ENCODE measurements at regions not wholly inside any gene's neighbourhood (a gene's known extent, or its start where the extent isn't known, plus 50 kb on each side); places are given as distances from the start of the nearest gene placed in this dataset.
"Not testable (repeated sequence)": the region's sequence is repeated elsewhere in the genome, so short reads cannot be mapped to it uniquely, and the experiment has no call there.

DNA sequence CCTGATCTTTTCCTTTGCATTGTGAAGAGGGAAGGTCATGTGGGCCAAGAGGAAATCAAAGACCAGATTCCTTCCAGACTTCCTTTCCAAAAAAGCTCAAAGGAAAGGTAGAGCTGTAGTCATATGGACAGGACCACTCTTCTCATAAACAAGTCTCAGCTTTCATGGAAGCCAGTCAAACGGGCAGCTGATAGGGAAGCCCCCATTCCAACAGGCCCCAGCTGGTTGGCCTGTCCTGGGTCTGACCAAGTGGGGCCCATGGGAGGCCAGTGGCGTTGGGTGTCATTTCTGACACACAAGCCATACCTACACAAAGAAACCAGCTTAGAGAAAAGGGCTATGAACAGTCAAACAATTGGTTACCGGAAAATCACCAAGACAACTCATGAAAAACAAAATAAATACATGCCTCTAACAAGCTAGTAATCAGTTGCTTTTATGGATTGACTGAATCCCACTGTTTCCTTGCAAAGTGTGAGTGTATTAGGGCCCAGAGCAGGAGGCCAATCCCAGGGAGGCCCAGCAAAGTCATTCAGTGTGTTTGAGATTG, 149.6 kb upstream of the MAMLD1 start:
- no peak overlapping the region for H3K9ac ChIP-seq (ENCODE audit: insufficient read depth in 1 of 2, low read length in 2 of 2)
- peaks cover 0 to 1% (median 0%) of the 10 kb centered on the region in 4 donors for H3K9me3 ChIP-seq (ENCODE audit: control insufficient read depth in 4 of 4, insufficient read depth in 3 of 4, low read length in 3 of 4)
- H3K27me3 ChIP-seq (ENCODE audit: control insufficient read depth in 3 of 3, insufficient read depth in 3 of 3, low read length in 2 of 3): peaks cover 0 to 2% (median 0%) of the 10 kb centered on the region in 3 donors
- H3K36me3 ChIP-seq (ENCODE audit: control insufficient read depth in 4 of 4, insufficient read depth in 4 of 4, low read length in 4 of 4): no peaks in the 10 kb centered on the region
- ATAC-seq (ENCODE audit: insufficient read depth, low FRiP score) (no peak), DNase-seq (peak in 2 of 3 donors; percentile 6 to 7)
- 57 to 67% methylated on average over 3 of the region's 3 CpGs for WGBS, 2 donors
- H3K4me3 ChIP-seq: no peak overlapping the region
- TF ChIP-seq, protein P1, sequence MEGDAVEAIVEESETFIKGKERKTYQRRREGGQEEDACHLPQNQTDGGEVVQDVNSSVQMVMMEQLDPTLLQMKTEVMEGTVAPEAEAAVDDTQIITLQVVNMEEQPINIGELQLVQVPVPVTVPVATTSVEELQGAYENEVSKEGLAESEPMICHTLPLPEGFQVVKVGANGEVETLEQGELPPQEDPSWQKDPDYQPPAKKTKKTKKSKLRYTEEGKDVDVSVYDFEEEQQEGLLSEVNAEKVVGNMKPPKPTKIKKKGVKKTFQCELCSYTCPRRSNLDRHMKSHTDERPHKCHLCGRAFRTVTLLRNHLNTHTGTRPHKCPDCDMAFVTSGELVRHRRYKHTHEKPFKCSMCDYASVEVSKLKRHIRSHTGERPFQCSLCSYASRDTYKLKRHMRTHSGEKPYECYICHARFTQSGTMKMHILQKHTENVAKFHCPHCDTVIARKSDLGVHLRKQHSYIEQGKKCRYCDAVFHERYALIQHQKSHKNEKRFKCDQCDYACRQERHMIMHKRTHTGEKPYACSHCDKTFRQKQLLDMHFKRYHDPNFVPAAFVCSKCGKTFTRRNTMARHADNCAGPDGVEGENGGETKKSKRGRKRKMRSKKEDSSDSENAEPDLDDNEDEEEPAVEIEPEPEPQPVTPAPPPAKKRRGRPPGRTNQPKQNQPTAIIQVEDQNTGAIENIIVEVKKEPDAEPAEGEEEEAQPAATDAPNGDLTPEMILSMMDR (IDR thresholded peaks at IDR 0.05; ENCODE audit: control extremely low read depth, extremely low read depth): no peak
- no peak overlapping the region for H3K27ac ChIP-seq (ENCODE audit: low read depth in 1 of 2, low read length in 1 of 2)
- peaks cover 0 to 5% (median 0%) of the 10 kb centered on the region in 5 donors for H3K4me1 ChIP-seq (ENCODE audit: control insufficient read depth in 5 of 5, insufficient read depth in 5 of 5, low read length in 5 of 5)

- not testable (repeated sequence) for H3K9ac ChIP-seq (ENCODE audit: insufficient read depth in 1 of 2, low read length in 2 of 2); H3K4me1 ChIP-seq (ENCODE audit: control insufficient read depth in 5 of 5, insufficient read depth in 5 of 5, low read length in 5 of 5); ATAC-seq (ENCODE audit: insufficient read depth, low FRiP score); H3K9me3 ChIP-seq (ENCODE audit: control insufficient read depth in 4 of 4, insufficient read depth in 3 of 4, low read length in 3 of 4); H3K4me3 ChIP-seq; H3K27me3 ChIP-seq (ENCODE audit: control insufficient read depth in 3 of 3, insufficient read depth in 3 of 3, low read length in 2 of 3); DNase-seq; H3K27ac ChIP-seq (ENCODE audit: low read depth in 1 of 2, low read length in 1 of 2); H3K36me3 ChIP-seq (ENCODE audit: control insufficient read depth in 4 of 4, insufficient read depth in 4 of 4, low read length in 4 of 4)
- 75% methylated on average over 3 of the region's 4 CpGs; no CpG with 5 or more reads in 1 of the 2 donors for WGBS, 2 donors
These were observed 147.1 kb upstream of the MAMLD1 start for GRCh38 chrX:150216000-150216399.

DNA sequence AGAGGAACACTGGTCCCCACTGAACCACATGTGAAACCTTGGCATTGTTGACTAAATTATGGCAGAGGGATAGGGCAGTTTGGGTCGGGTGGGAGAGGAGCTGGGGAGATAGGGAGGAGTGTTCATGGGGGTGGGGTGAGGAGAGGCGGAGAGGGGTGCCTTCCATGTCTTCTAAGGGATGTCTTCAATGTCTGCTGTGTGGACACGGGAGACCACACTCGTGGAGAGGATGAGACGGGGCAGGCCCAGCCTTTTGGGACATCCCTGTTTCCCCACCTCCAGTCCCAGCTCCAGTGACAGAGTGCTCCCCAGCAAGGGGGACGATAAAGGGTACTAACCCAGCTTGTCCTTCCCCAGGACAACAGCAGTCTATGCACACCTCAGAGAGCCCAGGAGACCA, 146.4 kb upstream of the MAMLD1 start:
- H3K36me3 ChIP-seq (ENCODE audit: control insufficient read depth in 4 of 4, insufficient read depth in 4 of 4, low read length in 4 of 4): no peaks in the 10 kb centered on the region
- no peak overlapping the region for H3K9ac ChIP-seq (ENCODE audit: insufficient read depth in 1 of 2, low read length in 2 of 2)
- H3K27ac ChIP-seq (ENCODE audit: low read depth in 1 of 2, low read length in 1 of 2): no peak overlapping the region
- H3K9me3 ChIP-seq (ENCODE audit: control insufficient read depth in 4 of 4, insufficient read depth in 3 of 4, low read length in 3 of 4): peaks cover 0 to 1% (median 0%) of the 10 kb centered on the region in 4 donors
- WGBS, 2 donors: 72 to 95% methylated on average over 4 to 6 of the region's 6 CpGs
- H3K4me1 ChIP-seq (ENCODE audit: control insufficient read depth in 5 of 5, insufficient read depth in 5 of 5, low read length in 5 of 5): peaks cover 0 to 5% (median 0%) of the 10 kb centered on the region in 5 donors
- no peak overlapping the region for H3K4me3 ChIP-seq
- DNase-seq (no peak), ATAC-seq (ENCODE audit: insufficient read depth, low FRiP score) (no peak)
- TF ChIP-seq, protein P1 (IDR thresholded peaks at IDR 0.05; ENCODE audit: control extremely low read depth, extremely low read depth): no peak
- peaks cover 0 to 2% (median 0%) of the 10 kb centered on the region in 3 donors for H3K27me3 ChIP-seq (ENCODE audit: control insufficient read depth in 3 of 3, insufficient read depth in 3 of 3, low read length in 2 of 3)

DNA sequence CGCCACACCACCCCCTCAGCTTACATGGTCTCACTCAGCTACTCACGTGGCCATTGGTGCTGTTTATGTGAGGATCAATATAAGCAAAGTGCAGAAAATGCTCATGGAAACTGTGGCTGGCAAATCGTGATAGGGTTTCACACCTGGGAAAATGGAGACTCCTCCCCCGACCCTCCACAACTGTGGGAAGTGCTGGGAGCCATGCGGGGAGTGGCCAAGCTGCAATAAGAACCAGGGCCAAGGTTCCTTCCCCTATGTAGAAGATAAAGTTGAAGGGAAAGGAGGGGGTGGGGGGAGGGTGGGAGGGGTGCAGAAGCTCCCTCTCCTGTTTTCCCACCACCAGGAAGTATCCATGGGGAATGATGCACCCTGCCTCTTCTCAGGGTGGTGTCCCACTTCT, 145.5 kb upstream of the MAMLD1 start:
- Histone ChIP-seq H3K4me1 (ENCODE audit: control insufficient read depth in 5 of 5, insufficient read depth in 5 of 5, low read length in 5 of 5) (peaks cover 0 to 2% (median 0%) of the 10 kb centered on the region in 5 donors), H3K9ac (ENCODE audit: insufficient read depth in 1 of 2, low read length in 2 of 2) (no peak overlapping the region), H3K9me3 (ENCODE audit: control insufficient read depth in 4 of 4, insufficient read depth in 3 of 4, low read length in 3 of 4) (peaks cover 0 to 1% (median 0%) of the 10 kb centered on the region in 4 donors), H3K27ac (ENCODE audit: low read depth in 1 of 2, low read length in 1 of 2) (no peak overlapping the region), H3K27me3 (ENCODE audit: control insufficient read depth in 3 of 3, insufficient read depth in 3 of 3, low read length in 2 of 3) (no peaks in the 10 kb centered on the region), H3K4me3 (no peak overlapping the region), H3K36me3 (ENCODE audit: control insufficient read depth in 4 of 4, insufficient read depth in 4 of 4, low read length in 4 of 4) (no peaks in the 10 kb centered on the region)
- DNase-seq (no peak), ATAC-seq (ENCODE audit: insufficient read depth, low FRiP score) (no peak)
- TF ChIP-seq, protein P1 (IDR thresholded peaks at IDR 0.05; ENCODE audit: control extremely low read depth, extremely low read depth): no peak
- WGBS, 2 donors: 56 to 80% methylated on average over 4 to 5 of the region's 5 CpGs
